ENCODE measurements at regions not wholly inside any gene's neighbourhood (a gene's known extent, or its start where the extent isn't known, plus 50 kb on each side); places are given as distances from the start of the nearest gene placed in this dataset.
"Not testable (repeated sequence)": the region's sequence is repeated elsewhere in the genome, so short reads cannot be mapped to it uniquely, and the experiment has no call there.

- no peak for DNase-seq
Observed at GRCh38 chr16:49944221-49944620, 80.8 kb upstream of the CNEP1R1 start.

DNA sequence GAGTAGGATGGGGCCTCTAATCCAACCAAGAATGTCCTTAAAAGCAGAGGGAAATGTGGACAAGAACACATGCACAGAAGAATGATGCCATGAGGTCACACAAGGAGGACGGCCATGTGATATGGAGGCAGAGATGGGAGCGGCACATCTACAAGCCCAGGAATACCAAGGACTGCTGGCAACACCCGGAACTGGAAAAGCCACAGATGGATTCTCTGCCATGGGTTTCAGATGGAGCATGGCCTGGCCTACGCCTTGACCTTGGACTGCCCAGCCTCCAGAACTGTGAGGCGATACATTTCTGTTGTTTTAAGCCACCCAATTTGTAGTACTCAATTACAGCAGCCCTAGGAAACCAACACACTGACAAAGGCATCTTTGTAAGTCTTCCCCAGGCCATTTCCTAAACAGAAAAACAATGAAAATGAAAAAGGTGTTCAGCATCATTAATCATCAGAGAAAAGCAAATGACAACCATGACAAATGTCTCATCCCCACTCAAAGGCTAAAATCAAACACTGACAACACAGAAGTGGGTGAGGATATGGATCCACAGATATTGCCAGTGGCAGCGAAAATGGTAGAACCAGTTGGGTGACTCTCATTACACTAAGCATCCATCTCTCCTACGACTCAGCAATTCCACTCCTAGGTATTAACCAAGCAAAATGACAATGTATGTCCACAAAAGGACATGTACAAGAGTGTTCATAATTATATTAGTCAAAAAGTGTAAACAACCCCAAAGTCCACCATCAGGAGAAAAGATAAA lies 76.9 kb upstream of the CNEP1R1 start:
- DNase-seq: no peak

DNA sequence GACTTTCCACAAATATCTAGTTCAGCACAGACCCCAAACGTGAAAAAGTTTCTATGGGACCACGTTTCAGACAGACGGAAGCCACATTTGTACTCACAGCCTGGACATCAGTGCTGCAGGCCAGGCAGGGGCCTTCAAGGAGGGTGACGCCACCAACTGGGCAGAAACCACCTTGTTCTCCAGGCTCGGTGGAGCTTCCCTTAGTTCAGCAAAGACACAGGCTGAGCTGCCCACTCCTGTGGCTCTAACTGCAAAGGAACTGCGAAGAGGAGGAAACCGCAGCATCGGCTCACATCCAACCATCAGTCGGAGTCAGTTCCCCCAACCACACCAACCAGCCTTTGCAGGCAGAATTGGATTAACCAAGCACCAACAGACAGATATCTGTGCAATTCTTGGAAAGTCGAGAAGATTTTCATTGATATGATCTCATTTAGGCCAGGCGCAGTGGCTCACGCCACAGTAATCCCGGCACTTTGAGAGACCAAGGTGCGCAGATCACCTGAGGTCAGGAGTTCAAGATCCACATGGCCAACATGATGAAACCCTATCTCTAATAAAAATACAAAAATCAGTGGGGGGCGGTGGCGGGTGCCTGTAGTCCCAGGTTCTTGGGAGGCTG lies 73.3 kb upstream of the CNEP1R1 start:
- peak; percentile 59 for DNase-seq

GRCh38 chr16:49952386-49952785 lies 72.6 kb upstream of the CNEP1R1 start:
- peak; percentile 85 for DNase-seq

- no peak for DNase-seq
Observed at GRCh38 chr16:49953090-49953489, 71.9 kb upstream of the CNEP1R1 start.

- no peak for DNase-seq
Observed at GRCh38 chr16:49955858-49956257, 69.2 kb upstream of the CNEP1R1 start.

DNA sequence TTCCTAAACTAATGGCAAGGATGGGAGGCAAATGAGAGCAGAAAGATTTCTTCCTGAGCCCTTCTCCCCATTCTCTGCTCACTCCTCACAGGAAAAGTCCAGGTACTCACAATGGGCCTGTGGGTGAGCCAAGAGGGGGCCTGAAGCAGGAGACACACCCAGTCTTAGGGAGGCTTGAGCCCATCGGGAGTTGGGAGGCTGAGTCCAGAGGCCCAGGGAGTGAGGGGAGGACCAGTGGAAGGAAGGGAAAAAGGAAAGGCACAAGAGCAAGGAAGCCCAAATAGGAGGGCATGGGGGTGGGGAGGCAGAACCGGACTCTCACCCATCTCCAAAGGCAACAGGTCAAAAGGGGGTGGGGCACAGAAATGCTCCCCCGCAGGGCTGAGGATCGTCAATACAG lies 68.1 kb upstream of the CNEP1R1 start:
- no peak for DNase-seq

DNA sequence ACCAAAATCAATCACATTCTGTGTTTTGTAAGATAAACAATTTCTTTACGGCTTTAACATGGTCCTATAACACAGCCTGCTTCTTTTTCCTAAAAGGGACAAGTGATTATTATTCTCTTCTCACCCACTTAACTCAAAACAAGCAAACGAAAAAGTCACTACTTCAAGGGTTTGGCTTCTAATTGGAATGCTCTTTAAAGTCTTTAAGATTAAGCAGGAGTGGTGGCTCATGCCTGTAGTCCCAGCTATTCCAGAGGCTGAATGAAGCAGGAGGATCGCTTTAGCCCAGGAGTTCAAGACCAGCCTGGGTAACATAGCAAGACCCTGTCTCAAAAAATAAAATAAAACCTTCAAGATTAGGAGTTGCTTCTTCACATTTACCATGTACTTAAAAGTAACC lies 66.6 kb upstream of the CNEP1R1 start:
- DNase-seq: no peak

GRCh38 chr16:49959552-49960277 lies 65.3 kb upstream of the CNEP1R1 start:
- DNase-seq: peak; percentile 84

DNA sequence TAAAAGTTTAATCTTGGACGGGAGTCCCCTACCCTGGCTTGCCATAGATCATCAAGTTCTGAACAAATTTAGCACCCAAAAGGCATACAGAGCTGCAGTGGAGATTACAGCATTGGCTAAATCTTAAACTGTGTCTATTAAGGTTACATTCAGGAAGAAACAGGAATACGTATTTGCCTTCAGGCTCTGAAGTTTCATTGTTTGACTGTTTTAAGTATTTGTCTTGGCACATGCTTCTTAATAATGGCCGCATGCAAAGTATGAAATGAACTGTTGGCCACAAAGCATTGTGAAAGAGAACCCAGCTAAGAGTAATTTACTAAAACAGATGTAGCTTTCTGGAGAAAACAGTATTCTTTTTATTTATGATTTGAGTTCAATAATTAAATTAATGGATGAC lies 63.9 kb upstream of the CNEP1R1 start:
- no peak for DNase-seq

GRCh38 chr16:49962566-49962965 lies 62.5 kb upstream of the CNEP1R1 start:
- not testable (repeated sequence) for DNase-seq

DNA sequence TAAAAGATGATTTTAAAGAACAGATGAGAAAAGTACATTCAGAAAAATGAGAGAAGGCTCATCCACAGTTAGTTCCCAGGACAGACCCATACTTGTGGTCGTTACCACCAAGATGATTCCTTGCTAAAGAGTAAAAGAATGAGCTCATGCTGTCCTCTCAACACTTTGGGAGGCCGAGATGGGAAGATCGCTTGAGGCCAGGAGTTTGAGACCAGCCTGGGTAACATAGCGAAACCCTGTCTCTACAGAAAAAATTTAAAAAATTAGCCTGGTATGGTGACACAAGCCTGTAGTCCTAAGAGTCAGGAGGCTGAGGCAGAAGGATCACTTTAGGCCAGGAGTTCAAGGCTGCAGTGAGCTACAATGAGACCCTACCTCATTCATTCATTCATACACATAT lies 60.7 kb upstream of the CNEP1R1 start:
- DNase-seq: no peak

DNA sequence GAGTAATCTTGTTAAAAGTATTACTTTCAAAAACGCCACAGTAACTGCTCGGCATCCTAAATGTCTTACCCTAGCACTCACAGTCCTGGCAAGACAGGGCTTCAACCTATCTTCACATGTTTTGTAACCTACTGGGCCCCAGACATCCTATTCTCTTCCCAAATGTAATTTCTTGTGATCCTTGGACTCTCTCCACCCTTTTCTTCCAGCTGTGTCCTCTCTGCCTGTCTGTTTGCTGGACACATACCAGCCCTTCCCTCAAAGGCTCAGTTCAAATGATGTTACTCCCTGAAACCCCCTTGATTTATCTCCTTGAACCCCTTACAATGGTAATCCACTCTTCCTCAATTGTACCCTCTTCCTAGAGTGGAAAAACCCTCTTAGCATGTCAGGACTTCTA lies 60.1 kb upstream of the CNEP1R1 start:
- no peak for DNase-seq

DNA sequence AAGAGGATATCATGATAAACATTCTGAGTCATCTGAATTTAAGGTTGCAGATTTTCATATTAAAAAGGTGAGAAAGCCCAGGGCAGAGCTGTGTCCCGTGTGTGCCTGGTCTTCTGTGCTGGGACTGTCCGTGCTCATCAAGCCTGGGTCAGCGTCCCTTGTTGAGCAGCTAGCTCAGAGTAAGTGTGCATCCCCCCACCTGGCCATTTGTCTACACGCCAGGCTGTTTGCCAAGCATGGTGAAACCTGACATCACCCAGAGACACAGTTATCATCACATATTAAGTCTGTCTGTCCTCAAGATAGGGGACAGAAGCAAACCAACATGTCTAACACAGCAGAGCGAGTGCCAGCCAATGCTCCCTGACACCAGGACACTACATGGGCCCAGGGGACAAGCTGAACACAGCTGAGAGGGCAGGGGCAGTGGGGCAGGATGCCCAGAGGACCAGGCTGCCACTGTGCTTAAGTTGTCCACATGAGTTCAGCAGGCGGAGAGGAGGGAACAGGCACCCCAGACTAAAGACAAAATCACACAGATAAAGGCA lies 57.9 kb upstream of the CNEP1R1 start:
- no peak for DNase-seq

GRCh38 chr16:49969091-49970030 lies 55.7 kb upstream of the CNEP1R1 start:
- no peak for DNase-seq

DNA sequence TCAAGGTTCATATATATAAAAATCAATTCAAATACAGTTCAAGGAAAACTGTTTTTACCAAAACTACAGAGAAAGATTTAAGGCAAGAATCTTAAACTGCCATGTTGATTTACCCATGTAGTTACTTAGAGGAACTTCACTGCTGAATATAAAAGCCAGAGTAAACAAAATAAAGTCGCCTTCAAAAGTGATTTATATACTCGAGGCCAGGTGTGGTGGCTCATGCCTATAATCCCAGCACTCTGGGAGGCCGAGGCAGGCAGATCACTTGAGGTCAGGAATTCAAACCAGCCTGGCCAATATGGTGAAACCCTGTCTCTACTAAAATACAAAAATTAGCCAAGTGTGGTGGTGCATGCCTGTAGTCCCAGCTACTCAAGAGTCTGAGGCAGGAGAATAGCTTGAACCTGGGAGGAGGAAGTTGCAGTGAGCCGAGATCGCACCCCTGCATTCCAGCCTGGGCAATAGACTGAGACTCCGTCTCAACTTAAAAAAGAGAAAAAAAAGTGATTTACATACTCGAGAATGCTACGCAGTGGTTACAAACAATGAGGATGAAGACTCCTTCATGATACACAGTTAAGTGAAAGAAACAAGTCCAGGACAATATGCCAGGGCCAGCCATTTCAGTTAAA lies 54.1 kb upstream of the CNEP1R1 start:
- no peak for DNase-seq

GRCh38 chr16:49972280-49972679 lies 52.7 kb upstream of the CNEP1R1 start:
- DNase-seq: no peak

DNA sequence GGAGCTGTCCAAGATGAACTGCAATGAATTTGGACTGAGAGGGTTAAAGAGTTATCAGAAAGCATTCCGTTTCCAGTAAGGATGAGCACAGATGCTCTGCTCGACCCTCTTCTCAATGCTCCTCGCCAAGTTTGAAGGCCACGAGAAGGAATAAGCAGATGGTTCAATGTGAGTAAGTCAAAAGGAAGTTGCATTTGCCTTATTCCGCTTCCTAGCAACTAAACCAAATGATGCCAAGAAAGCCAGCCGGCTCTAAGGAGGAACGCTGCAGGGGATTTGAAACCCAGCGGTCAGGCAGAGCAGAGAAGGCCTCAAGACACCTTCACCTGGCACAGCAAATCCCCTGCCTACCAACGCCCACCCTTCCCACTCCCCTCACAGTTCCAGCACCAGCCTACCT lies 52.1 kb upstream of the CNEP1R1 start:
- no peak for DNase-seq

All from islet precursor cell (in vitro differentiated cells).